ENCODE measurements at regions not wholly inside any gene's neighbourhood (a gene's known extent, or its start where the extent isn't known, plus 50 kb on each side); places are given as distances from the start of the nearest gene placed in this dataset.

GRCh38 chr5:72654231-72654630, 147.0 kb upstream of the ZNF366 start:
- Histone ChIP-seq H3K4me1 (ENCODE audit: control insufficient read depth, low read length) (no peaks in the 10 kb centered on the region), H3K27me3 (ENCODE audit: control insufficient read depth, low read length) (no peaks in the 10 kb centered on the region), H3K4me2 (ENCODE audit: low read length) (no peak overlapping the region), H3K36me3 (ENCODE audit: control insufficient read depth, low read length) (no peaks in the 10 kb centered on the region), H4K20me1 (ENCODE audit: control insufficient read depth, insufficient read depth, low read depth, low read length) (no peaks in the 10 kb centered on the region), H3K79me2 (ENCODE audit: control insufficient read depth, low read length) (no peaks in the 10 kb centered on the region), H3F3A (ENCODE audit: control insufficient read depth, insufficient read depth) (no peaks in the 10 kb centered on the region), H3K4me3 (ENCODE audit: low read length) (no peak overlapping the region), H3K9me2 (replicated peaks; ENCODE audit: control insufficient read depth, low read length) (no peaks in the 10 kb centered on the region), H3K9me3 (ENCODE audit: control insufficient read depth, insufficient read depth, low read length) (no peaks in the 10 kb centered on the region), H3K27ac (ENCODE audit: low read depth, low read length) (no peak overlapping the region)
- TF ChIP-seq EZH2phosphoT487 (IDR thresholded peaks at IDR 0.05; ENCODE audit: borderline replicate concordance, low read length): no peak
- TF ChIP-seq, protein P1, sequence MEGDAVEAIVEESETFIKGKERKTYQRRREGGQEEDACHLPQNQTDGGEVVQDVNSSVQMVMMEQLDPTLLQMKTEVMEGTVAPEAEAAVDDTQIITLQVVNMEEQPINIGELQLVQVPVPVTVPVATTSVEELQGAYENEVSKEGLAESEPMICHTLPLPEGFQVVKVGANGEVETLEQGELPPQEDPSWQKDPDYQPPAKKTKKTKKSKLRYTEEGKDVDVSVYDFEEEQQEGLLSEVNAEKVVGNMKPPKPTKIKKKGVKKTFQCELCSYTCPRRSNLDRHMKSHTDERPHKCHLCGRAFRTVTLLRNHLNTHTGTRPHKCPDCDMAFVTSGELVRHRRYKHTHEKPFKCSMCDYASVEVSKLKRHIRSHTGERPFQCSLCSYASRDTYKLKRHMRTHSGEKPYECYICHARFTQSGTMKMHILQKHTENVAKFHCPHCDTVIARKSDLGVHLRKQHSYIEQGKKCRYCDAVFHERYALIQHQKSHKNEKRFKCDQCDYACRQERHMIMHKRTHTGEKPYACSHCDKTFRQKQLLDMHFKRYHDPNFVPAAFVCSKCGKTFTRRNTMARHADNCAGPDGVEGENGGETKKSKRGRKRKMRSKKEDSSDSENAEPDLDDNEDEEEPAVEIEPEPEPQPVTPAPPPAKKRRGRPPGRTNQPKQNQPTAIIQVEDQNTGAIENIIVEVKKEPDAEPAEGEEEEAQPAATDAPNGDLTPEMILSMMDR (IDR thresholded peaks at IDR 0.05; ENCODE audit: low read depth, low read length, poor library complexity, severe bottlenecking): no peak

- H3K4me2 ChIP-seq (ENCODE audit: low read length): no peak overlapping the region
- no peak overlapping the region for H3K4me3 ChIP-seq (ENCODE audit: low read length)
- H3F3A ChIP-seq (ENCODE audit: control insufficient read depth, insufficient read depth): no peaks in the 10 kb centered on the region
- no peak overlapping the region for H3K27ac ChIP-seq (ENCODE audit: low read depth, low read length)
- H3K27me3 ChIP-seq (ENCODE audit: control insufficient read depth, low read length): no peaks in the 10 kb centered on the region
- no peaks in the 10 kb centered on the region for H3K9me2 ChIP-seq (replicated peaks; ENCODE audit: control insufficient read depth, low read length)
- no peaks in the 10 kb centered on the region for H3K9me3 ChIP-seq (ENCODE audit: control insufficient read depth, insufficient read depth, low read length)
- no peak for TF ChIP-seq EZH2phosphoT487 (IDR thresholded peaks at IDR 0.05; ENCODE audit: borderline replicate concordance, low read length)
- TF ChIP-seq, protein P1 (IDR thresholded peaks at IDR 0.05; ENCODE audit: low read depth, low read length, poor library complexity, severe bottlenecking): no peak
- H3K36me3 ChIP-seq (ENCODE audit: control insufficient read depth, low read length): no peaks in the 10 kb centered on the region
- no peaks in the 10 kb centered on the region for H3K79me2 ChIP-seq (ENCODE audit: control insufficient read depth, low read length)
- H3K4me1 ChIP-seq (ENCODE audit: control insufficient read depth, low read length): no peaks in the 10 kb centered on the region
- no peaks in the 10 kb centered on the region for H4K20me1 ChIP-seq (ENCODE audit: control insufficient read depth, insufficient read depth, low read depth, low read length)
These were observed 146.4 kb upstream of the ZNF366 start for GRCh38 chr5:72653586-72653985.

GRCh38 chr5:72651779-72652178, 144.6 kb upstream of the ZNF366 start:
- Histone ChIP-seq H3K36me3 (ENCODE audit: control insufficient read depth, low read length) (no peaks in the 10 kb centered on the region), H3K9me2 (replicated peaks; ENCODE audit: control insufficient read depth, low read length) (no peaks in the 10 kb centered on the region), H3K27ac (ENCODE audit: low read depth, low read length) (no peak overlapping the region), H3K27me3 (ENCODE audit: control insufficient read depth, low read length) (no peaks in the 10 kb centered on the region), H3K4me2 (ENCODE audit: low read length) (no peak overlapping the region), H3K79me2 (ENCODE audit: control insufficient read depth, low read length) (no peaks in the 10 kb centered on the region), H4K20me1 (ENCODE audit: control insufficient read depth, insufficient read depth, low read depth, low read length) (no peaks in the 10 kb centered on the region), H3K4me1 (ENCODE audit: control insufficient read depth, low read length) (no peaks in the 10 kb centered on the region), H3F3A (ENCODE audit: control insufficient read depth, insufficient read depth) (no peaks in the 10 kb centered on the region), H3K9me3 (ENCODE audit: control insufficient read depth, insufficient read depth, low read length) (no peaks in the 10 kb centered on the region), H3K4me3 (ENCODE audit: low read length) (no peak overlapping the region)
- TF ChIP-seq, protein P1 (IDR thresholded peaks at IDR 0.05; ENCODE audit: low read depth, low read length, poor library complexity, severe bottlenecking): no peak
- no peak for TF ChIP-seq EZH2phosphoT487 (IDR thresholded peaks at IDR 0.05; ENCODE audit: borderline replicate concordance, low read length)

DNA sequence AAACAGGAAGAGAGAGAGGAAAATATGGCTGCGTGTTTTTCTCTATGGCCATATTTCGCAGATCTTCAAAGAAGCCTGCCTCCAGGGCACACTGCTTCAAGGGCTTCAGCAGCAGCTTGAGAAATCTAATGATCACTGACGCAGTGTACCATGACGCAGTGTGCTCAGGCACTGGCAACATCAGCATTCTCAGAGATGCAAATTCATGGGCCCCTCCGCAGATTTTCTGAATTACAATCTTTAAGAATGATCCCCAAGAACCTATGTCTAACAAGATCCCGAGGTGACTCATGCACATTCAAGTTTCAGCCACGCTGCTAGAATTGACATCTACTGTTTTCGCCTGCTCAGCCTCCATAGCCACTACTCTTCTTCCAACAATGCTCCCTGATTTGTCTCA, 143.9 kb upstream of the ZNF366 start:
- H3K36me3 ChIP-seq (ENCODE audit: control insufficient read depth, low read length): no peaks in the 10 kb centered on the region
- no peak overlapping the region for H3K4me3 ChIP-seq (ENCODE audit: low read length)
- H3K27ac ChIP-seq (ENCODE audit: low read depth, low read length): no peak overlapping the region
- H3K9me3 ChIP-seq (ENCODE audit: control insufficient read depth, insufficient read depth, low read length): no peaks in the 10 kb centered on the region
- H3K4me1 ChIP-seq (ENCODE audit: control insufficient read depth, low read length): no peaks in the 10 kb centered on the region
- no peak overlapping the region for H3K4me2 ChIP-seq (ENCODE audit: low read length)
- no peaks in the 10 kb centered on the region for H3F3A ChIP-seq (ENCODE audit: control insufficient read depth, insufficient read depth)
- H3K27me3 ChIP-seq (ENCODE audit: control insufficient read depth, low read length): no peaks in the 10 kb centered on the region
- H3K9me2 ChIP-seq (replicated peaks; ENCODE audit: control insufficient read depth, low read length): no peaks in the 10 kb centered on the region
- no peak for TF ChIP-seq EZH2phosphoT487 (IDR thresholded peaks at IDR 0.05; ENCODE audit: borderline replicate concordance, low read length)
- TF ChIP-seq, protein P1 (IDR thresholded peaks at IDR 0.05; ENCODE audit: low read depth, low read length, poor library complexity, severe bottlenecking): no peak
- no peaks in the 10 kb centered on the region for H4K20me1 ChIP-seq (ENCODE audit: control insufficient read depth, insufficient read depth, low read depth, low read length)
- H3K79me2 ChIP-seq (ENCODE audit: control insufficient read depth, low read length): no peaks in the 10 kb centered on the region
